CD4-positive, alpha-beta memory T cell (primary cell): ENCODE measurements at regions not wholly inside any gene's neighbourhood (a gene's known extent, or its start where the extent isn't known, plus 50 kb on each side); places are given as distances from the start of the nearest gene placed in this dataset.
A peak's percentile ranks its signal among the peaks of the same experiment; 100 is the strongest.

Source experiments
- CTCF ChIA-PET: fragments of 350-600 bp; sonication (Branson Sonifier 250); formaldehyde crosslinking; loops from one replicate; lab custom pipeline; 2021; ENCODE audit warnings: inconsistent platforms; ENCODE audit not compliant: partially characterized antibody; lab: Charles Lee
- POLR2A ChIA-PET: fragments of 350-600 bp; sonication (Branson Sonifier 250); formaldehyde crosslinking; loops from one replicate; lab custom pipeline; 2021; ENCODE audit not compliant: partially characterized antibody; lab: Charles Lee
- DNase-seq, 5 donors: peaks; one replicate each; pipeline versions ENCODE4 v3.0.0 to v3.0.0-alpha.2; 2020 to 2022; ENCODE audit warnings: mixed read lengths in 1 of 5
- H3K27ac ChIP-seq: one replicate; pipeline ENCODE4 v1.7.0; 2013; ENCODE audit warnings: low read depth, low read length
- H3K27me3 ChIP-seq: 2 replicates; pipeline ENCODE4 v1.7.0; 2013; ENCODE audit warnings: mild to moderate bottlenecking, low read length, moderate library complexity; ENCODE audit not compliant: insufficient read depth
- H3K36me3 ChIP-seq: 2 replicates; pipeline ENCODE4 v1.7.0; 2013; ENCODE audit warnings: mild to moderate bottlenecking, low read length, moderate library complexity; ENCODE audit not compliant: insufficient read depth
- H3K4me1 ChIP-seq: 2 replicates; pipeline ENCODE4 v1.7.0; 2013; ENCODE audit warnings: mild to moderate bottlenecking, low read length, moderate library complexity; ENCODE audit not compliant: insufficient read depth
- H3K4me3 ChIP-seq, 2 donors: one replicate each; pipeline ENCODE4 v1.7.0; 2013; ENCODE audit warnings: low read length in 2 of 2, mild to moderate bottlenecking in 1 of 2
- H3K9me3 ChIP-seq, 2 donors: one replicate each; pipeline ENCODE4 v1.7.0; 2013; ENCODE audit warnings: low read length in 2 of 2, control low read depth in 1 of 2; ENCODE audit not compliant: control insufficient read depth in 1 of 2
- H3K27ac Mint-ChIP-seq, 7 donors: one replicate each; pipeline ENCODE4 v1.8.0; 2020 to 2021; ENCODE audit warnings: mixed read lengths in 7 of 7, mild to moderate bottlenecking in 6 of 7, inconsistent platforms in 3 of 7, moderate library complexity in 3 of 7
- H3K27me3 Mint-ChIP-seq, 2 donors: one replicate each; pipeline ENCODE4 v1.8.0; 2020 to 2021; ENCODE audit warnings: mixed read lengths in 2 of 2
- H3K36me3 Mint-ChIP-seq, 2 donors: one replicate each; pipeline ENCODE4 v1.8.0; 2020 to 2021; ENCODE audit warnings: mixed read lengths in 2 of 2, inconsistent platforms in 1 of 2, mild to moderate bottlenecking in 1 of 2
- H3K4me1 Mint-ChIP-seq, 4 donors: one replicate each; pipeline ENCODE4 v1.8.0; 2020 to 2021; ENCODE audit warnings: mixed read lengths in 4 of 4, mild to moderate bottlenecking in 1 of 4
- H3K4me3 Mint-ChIP-seq, 8 donors: one replicate each; pipeline ENCODE4 v1.8.0; 2020 to 2021; ENCODE audit warnings: mixed read lengths in 8 of 8, mild to moderate bottlenecking in 7 of 8, moderate library complexity in 6 of 8, inconsistent platforms in 3 of 8
- H3K9me3 Mint-ChIP-seq, 8 donors: one replicate each; pipeline ENCODE4 v1.8.0; 2020 to 2021; ENCODE audit warnings: mixed read lengths in 8 of 8, mild to moderate bottlenecking in 5 of 8, inconsistent platforms in 3 of 8, moderate library complexity in 1 of 8
- intact Hi-C: fragments of 100-400 bp; cut with micrococcal nuclease; formaldehyde crosslinking; loops from one replicate; pipeline ENCODE4 v1.15.1; 2023

- H3K4me1 Mint-ChIP-seq: peaks cover 0 to 1% (median 0%) of the 10 kb centered on the region in 4 donors
- Histone ChIP-seq H3K36me3 (no peaks in the 10 kb centered on the region), H3K27me3 (no peaks in the 10 kb centered on the region), H3K27ac (no peak overlapping the region), H3K4me1 (no peaks in the 10 kb centered on the region), H3K9me3 (no peaks in the 10 kb centered on the region), H3K4me3 (no peak overlapping the region)
- H3K27me3 Mint-ChIP-seq: peaks cover 10 to 16% of the 10 kb centered on the region in 2 donors
- ChIA-PET POLR2A (no interaction called here), CTCF (interaction anchor here (0.9 kb wide), 1 partner anchor 11 kb away, joined by 3 read pairs; no protein-coding TSS in a partner anchor)
- no peak overlapping the region for H3K4me3 Mint-ChIP-seq
- DNase-seq: no peak
- peaks cover 0 to 18% (median 7%) of the 10 kb centered on the region in 8 donors for H3K9me3 Mint-ChIP-seq
- no peak overlapping the region for H3K27ac Mint-ChIP-seq
- intact Hi-C loops: no loop called here
- no peaks in the 10 kb centered on the region for H3K36me3 Mint-ChIP-seq
Measured at GRCh38 chr10:132131581-132132420, 54.9 kb upstream of the DPYSL4 start.

GRCh38 chr10:132132421-132132841, 54.3 kb upstream of the DPYSL4 start:
- Mint-ChIP-seq H3K36me3 (no peaks in the 10 kb centered on the region), H3K27me3 (peaks cover 10 to 16% of the 10 kb centered on the region in 2 donors), H3K4me1 (peaks cover 0 to 1% (median 0%) of the 10 kb centered on the region in 4 donors), H3K4me3 (no peak overlapping the region), H3K9me3 (peaks cover 0 to 18% (median 7%) of the 10 kb centered on the region in 8 donors), H3K27ac (no peak overlapping the region)
- Histone ChIP-seq H3K27me3 (no peaks in the 10 kb centered on the region), H3K36me3 (no peaks in the 10 kb centered on the region), H3K9me3 (no peaks in the 10 kb centered on the region), H3K4me1 (no peaks in the 10 kb centered on the region), H3K4me3 (no peak overlapping the region), H3K27ac (no peak overlapping the region)
- POLR2A ChIA-PET: no interaction called here
- DNase-seq: no peak
- intact Hi-C loops: no loop called here
- CTCF ChIA-PET: interaction anchor here (0.9 kb wide), 1 partner anchor 10 kb away, joined by 3 read pairs; no protein-coding TSS in a partner anchor

GRCh38 chr10:132133005-132133404, 53.7 kb upstream of the DPYSL4 start:
- Histone ChIP-seq H3K27me3 (no peaks in the 10 kb centered on the region), H3K4me3 (no peak overlapping the region), H3K36me3 (no peaks in the 10 kb centered on the region), H3K27ac (no peak overlapping the region), H3K9me3 (no peaks in the 10 kb centered on the region), H3K4me1 (no peaks in the 10 kb centered on the region)
- H3K4me3 Mint-ChIP-seq: no peak overlapping the region
- intact Hi-C loops: no loop called here
- peak overlapping the region in 1 of 7 donors; percentile 42 for H3K27ac Mint-ChIP-seq
- peaks cover 10 to 16% of the 10 kb centered on the region in 2 donors for H3K27me3 Mint-ChIP-seq
- DNase-seq: no peak
- CTCF ChIA-PET: interaction anchor here (1.8 kb wide), 1 partner anchor 10 kb away, joined by 4 read pairs; no protein-coding TSS in a partner anchor
- H3K36me3 Mint-ChIP-seq: no peaks in the 10 kb centered on the region
- peaks cover 0 to 13% (median 6%) of the 10 kb centered on the region in 8 donors for H3K9me3 Mint-ChIP-seq
- peaks cover 0 to 1% (median 0%) of the 10 kb centered on the region in 4 donors for H3K4me1 Mint-ChIP-seq
- POLR2A ChIA-PET: no interaction called here

- ChIA-PET CTCF (interaction anchor here (1.5 to 1.8 kb wide), 2 partner anchors 9 to 11 kb away, joined by 3 to 4 read pairs; no protein-coding TSS in a partner anchor), POLR2A (interaction anchor here (0.7 kb wide), 1 partner anchor 32 kb away, joined by 3 read pairs; no protein-coding TSS in a partner anchor)
- H3K4me3 Mint-ChIP-seq: no peak overlapping the region
- Histone ChIP-seq H3K27ac (no peak overlapping the region), H3K4me3 (no peak overlapping the region), H3K27me3 (no peaks in the 10 kb centered on the region), H3K9me3 (no peaks in the 10 kb centered on the region), H3K36me3 (no peaks in the 10 kb centered on the region), H3K4me1 (no peaks in the 10 kb centered on the region)
- H3K36me3 Mint-ChIP-seq: no peaks in the 10 kb centered on the region
- peaks cover 10 to 16% of the 10 kb centered on the region in 2 donors for H3K27me3 Mint-ChIP-seq
- peaks cover 0 to 1% (median 0%) of the 10 kb centered on the region in 4 donors for H3K4me1 Mint-ChIP-seq
- intact Hi-C loops: no loop called here
- H3K27ac Mint-ChIP-seq: no peak overlapping the region
- DNase-seq: no peak
- peaks cover 0 to 9% (median 4%) of the 10 kb centered on the region in 8 donors for H3K9me3 Mint-ChIP-seq
Measured at GRCh38 chr10:132133449-132134240, 53.1 kb upstream of the DPYSL4 start.

GRCh38 chr10:132134241-132135052, 52.3 kb upstream of the DPYSL4 start:
- Histone ChIP-seq H3K27me3 (no peaks in the 10 kb centered on the region), H3K36me3 (no peaks in the 10 kb centered on the region), H3K27ac (no peak overlapping the region), H3K4me1 (no peaks in the 10 kb centered on the region), H3K9me3 (no peaks in the 10 kb centered on the region), H3K4me3 (no peak overlapping the region)
- Mint-ChIP-seq H3K9me3 (peaks cover 0 to 6% (median 0%) of the 10 kb centered on the region in 8 donors), H3K36me3 (no peaks in the 10 kb centered on the region), H3K27ac (no peak overlapping the region), H3K27me3 (peaks cover 10 to 11% of the 10 kb centered on the region in 2 donors), H3K4me3 (no peak overlapping the region), H3K4me1 (peaks cover 0 to 1% (median 0%) of the 10 kb centered on the region in 4 donors)
- intact Hi-C loops: no loop called here
- ChIA-PET POLR2A (interaction anchor here (0.7 kb wide), 1 partner anchor 33 kb away, joined by 3 read pairs; no protein-coding TSS in a partner anchor), CTCF (interaction anchor here (1.5 to 1.8 kb wide), 2 partner anchors 8 to 11 kb away, joined by 3 to 4 read pairs; no protein-coding TSS in a partner anchor)
- no peak for DNase-seq

GRCh38 chr10:132135053-132135872, 51.5 kb upstream of the DPYSL4 start:
- Histone ChIP-seq H3K36me3 (no peaks in the 10 kb centered on the region), H3K4me3 (no peak overlapping the region), H3K27me3 (no peaks in the 10 kb centered on the region), H3K9me3 (no peaks in the 10 kb centered on the region), H3K27ac (no peak overlapping the region), H3K4me1 (no peaks in the 10 kb centered on the region)
- Mint-ChIP-seq H3K27ac (no peak overlapping the region), H3K9me3 (no peaks in the 10 kb centered on the region), H3K36me3 (no peaks in the 10 kb centered on the region), H3K4me1 (peaks cover 0 to 1% (median 0%) of the 10 kb centered on the region in 4 donors), H3K4me3 (no peak overlapping the region), H3K27me3 (peaks cover 10 to 11% of the 10 kb centered on the region in 2 donors)
- no peak for DNase-seq
- ChIA-PET POLR2A (no interaction called here), CTCF (interaction anchor here (1.5 kb wide), 1 partner anchor 10 kb away, joined by 3 read pairs; no protein-coding TSS in a partner anchor)
- intact Hi-C loops: no loop called here
